Breast epithelium (tissue), 4 donors: ENCODE measurements at regions not wholly inside any gene's neighbourhood (a gene's known extent, or its start where the extent isn't known, plus 50 kb on each side); places are given as distances from the start of the nearest gene placed in this dataset.
"Not testable (repeated sequence)": the region's sequence is repeated elsewhere in the genome, so short reads cannot be mapped to it uniquely, and the experiment has no call there.

Experiments used
- DNase-seq, 2 donors: peaks; one replicate each; pipeline ENCODE4 v3.0.0-alpha.2; 2019; ENCODE audit warnings: low spot score in 2 of 2
- H3K27ac ChIP-seq, 2 donors: fragments of 200-600 bp; sonication (generic) in 1 of 2; one replicate each; pipeline ENCODE4 v1.5.1; 2016 to 2019; ENCODE audit warnings: mild to moderate bottlenecking in 1 of 2
- H3K27me3 ChIP-seq, 2 donors: fragments of 200-600 bp; sonication (generic) in 1 of 2; one replicate each; pipeline versions ENCODE4 v1.5.1 to v1.6.0; 2017 to 2019; ENCODE audit warnings: control low read depth in 1 of 2, mild to moderate bottlenecking in 1 of 2
- H3K36me3 ChIP-seq: fragments of 200-600 bp; one replicate; pipeline ENCODE4 v1.5.1; 2019
- H3K4me1 ChIP-seq, 2 donors: fragments of 200-600 bp; sonication (generic); one replicate each; pipeline ENCODE4 v1.5.1; 2016 to 2019; ENCODE audit warnings: control low read depth in 1 of 2
- H3K4me3 ChIP-seq, 3 donors: fragments of 200-600 bp; sonication (generic); 1 replicate in 2 of 3; 2 replicates in 1 of 3; pipeline ENCODE4 v1.5.1; 2016 to 2019; ENCODE audit warnings: mild to moderate bottlenecking in 3 of 3, moderate library complexity in 2 of 3
- H3K9me3 ChIP-seq, 2 donors: fragments of 200-600 bp; sonication (generic) in 1 of 2; one replicate each; pipeline ENCODE4 v1.5.1; 2016 to 2019; ENCODE audit warnings: control low read depth in 1 of 2
- CTCF ChIP-seq, 3 donors: fragments of 450-650 bp; IDR thresholded peaks; one replicate each; pipeline ENCODE4 v1.5.1; 2016 to 2017; ENCODE audit warnings: antibody characterized with exemption in 3 of 3, mild to moderate bottlenecking in 3 of 3, moderate library complexity in 3 of 3
- POLR2A ChIP-seq: fragments of 450-650 bp; IDR thresholded peaks from one replicate; pipeline ENCODE4 v1.6.1; 2016; ENCODE audit warnings: antibody characterized with exemption, mild to moderate bottlenecking, moderate library complexity
- POLR2AphosphoS5 ChIP-seq, 3 donors: sonication (generic); formaldehyde crosslinking; IDR thresholded peaks; one replicate each; pipeline ENCODE4 v1.6.1; 2017; ENCODE audit warnings: antibody characterized with exemption in 3 of 3
- intact Hi-C: fragments of 100-400 bp; cut with DNase I; formaldehyde crosslinking; loops from one replicate; pipeline ENCODE4 v1.15.1; 2023; ENCODE audit warnings: low total_unique reads

DNA sequence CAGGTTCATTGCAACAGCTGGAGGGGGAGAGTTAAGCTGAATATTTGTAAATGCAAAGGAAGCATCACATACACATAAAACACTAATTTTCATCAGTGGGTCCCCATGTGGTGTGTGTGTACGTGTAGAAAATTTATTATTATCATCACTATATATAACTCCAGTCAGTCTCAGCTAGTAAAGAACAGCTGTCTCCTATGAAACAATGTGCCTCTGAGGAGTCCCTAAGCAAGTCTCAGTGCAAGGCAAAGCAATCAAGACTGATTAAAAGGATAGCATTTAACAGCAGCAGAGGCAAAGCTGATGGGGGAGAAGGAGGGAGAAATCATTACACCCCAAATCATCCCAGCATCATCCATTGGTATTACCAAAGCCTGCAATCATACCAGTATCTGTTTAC, 104.2 kb upstream of the MARCHF11 start:
- Histone ChIP-seq H3K9me3 (peaks cover 0 to 27% of the 10 kb centered on the region in 2 donors), H3K4me3 (no peak overlapping the region), H3K27ac (no peak overlapping the region), H3K4me1 (no peaks in the 10 kb centered on the region), H3K27me3 (no peaks in the 10 kb centered on the region), H3K36me3 (no peaks in the 10 kb centered on the region)
- intact Hi-C loops, result no loop called here
- TF ChIP-seq POLR2A, result no peak
- TF ChIP-seq POLR2AphosphoS5 (IDR thresholded peaks at IDR 0.05), result no peak
- TF ChIP-seq CTCF (IDR thresholded peaks at IDR 0.05), result no peak
- no peak for DNase-seq

- H3K27ac ChIP-seq, DNase-seq, H3K4me1 ChIP-seq, H3K4me3 ChIP-seq, H3K36me3 ChIP-seq, H3K27me3 ChIP-seq, intact Hi-C loops: not testable (repeated sequence)
- H3K9me3 ChIP-seq, result peaks cover 0 to 29% of the 10 kb centered on the region in 2 donors
Measured at GRCh38 chr5:16276859-16277258, 97.3 kb upstream of the MARCHF11 start.

DNA sequence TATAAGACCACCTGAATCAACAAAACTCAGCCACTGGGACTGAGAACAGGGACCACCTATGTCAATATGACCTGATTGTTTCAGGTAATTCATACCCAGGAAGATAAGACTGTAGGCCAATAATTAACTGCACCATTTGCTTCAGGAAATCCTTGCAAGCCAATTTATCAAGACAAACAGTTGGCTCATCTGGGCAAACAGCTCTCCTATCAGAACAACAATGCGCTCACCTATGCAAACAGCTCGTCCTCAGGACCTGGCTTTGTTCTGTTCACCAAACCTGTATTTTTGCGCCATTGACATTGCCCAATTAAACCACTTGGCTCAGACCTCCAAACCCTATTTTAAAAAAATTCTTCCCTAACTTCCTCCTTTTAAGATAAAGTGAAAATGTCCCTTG, 92.3 kb upstream of the MARCHF11 start:
- no peak for DNase-seq

GRCh38 chr5:16265141-16265540, 85.5 kb upstream of the MARCHF11 start:
- Histone ChIP-seq H3K27ac (no peak overlapping the region), H3K9me3 (no peaks in the 10 kb centered on the region), H3K4me1 (no peaks in the 10 kb centered on the region), H3K36me3 (no peaks in the 10 kb centered on the region), H3K4me3 (no peak overlapping the region), H3K27me3 (no peaks in the 10 kb centered on the region)
- no peak for DNase-seq
- intact Hi-C loops, result no loop called here
- TF ChIP-seq POLR2AphosphoS5 (IDR thresholded peaks at IDR 0.05), result no peak
- TF ChIP-seq POLR2A, result no peak
- no peak for TF ChIP-seq CTCF (IDR thresholded peaks at IDR 0.05)

More for the DNA sequence above, 92.3 kb upstream of the MARCHF11 start:
- Histone ChIP-seq H3K4me1 (no peaks in the 10 kb centered on the region), H3K36me3 (no peaks in the 10 kb centered on the region), H3K27me3 (no peaks in the 10 kb centered on the region), H3K27ac (no peak overlapping the region), H3K4me3 (no peak overlapping the region), H3K9me3 (no peaks in the 10 kb centered on the region)
- intact Hi-C loops, result no loop called here
- TF ChIP-seq POLR2A (no peak), POLR2AphosphoS5 (IDR thresholded peaks at IDR 0.05) (no peak), CTCF (IDR thresholded peaks at IDR 0.05) (no peak)

- Histone ChIP-seq H3K9me3 (no peaks in the 10 kb centered on the region), H3K27me3 (no peaks in the 10 kb centered on the region), H3K4me1 (no peaks in the 10 kb centered on the region), H3K36me3 (no peaks in the 10 kb centered on the region), H3K4me3 (no peak overlapping the region), H3K27ac (no peak overlapping the region)
- TF ChIP-seq CTCF (IDR thresholded peaks at IDR 0.05) (no peak), POLR2AphosphoS5 (IDR thresholded peaks at IDR 0.05) (no peak), POLR2A (no peak)
- intact Hi-C loops, result no loop called here
- no peak for DNase-seq
Measured at GRCh38 chr5:16260000-16260399, 80.4 kb upstream of the MARCHF11 start.

- Histone ChIP-seq H3K27ac (no peak overlapping the region), H3K27me3 (no peaks in the 10 kb centered on the region), H3K9me3 (peaks cover 0 to 26% of the 10 kb centered on the region in 2 donors), H3K36me3 (no peaks in the 10 kb centered on the region), H3K4me1 (no peaks in the 10 kb centered on the region), H3K4me3 (no peak overlapping the region)
- TF ChIP-seq POLR2AphosphoS5 (IDR thresholded peaks at IDR 0.05) (no peak), CTCF (IDR thresholded peaks at IDR 0.05) (no peak), POLR2A (no peak)
- DNase-seq, result no peak
- intact Hi-C loops, result no loop called here
Measured at GRCh38 chr5:16253856-16254255, 74.3 kb upstream of the MARCHF11 start.
